ENCODE measurements at regions not wholly inside any gene's neighbourhood (a gene's known extent, or its start where the extent isn't known, plus 50 kb on each side); places are given as distances from the start of the nearest gene placed in this dataset.

- H3K36me3 ChIP-seq, result no peaks in the 10 kb centered on the region
- no peaks in the 10 kb centered on the region for H3K9me3 ChIP-seq
- DNase-seq, result peak; percentile 52
- H3K27me3 ChIP-seq, result no peaks in the 10 kb centered on the region
- H3K4me3 ChIP-seq, result no peak overlapping the region
Observed at GRCh38 chr2:57759822-57760300, 286.7 kb upstream of the VRK2 start.

- no peak for DNase-seq
- Histone ChIP-seq H3K4me3 (no peak overlapping the region), H3K9me3 (no peaks in the 10 kb centered on the region), H3K36me3 (no peaks in the 10 kb centered on the region), H3K27me3 (no peaks in the 10 kb centered on the region)
Observed at GRCh38 chr2:57760381-57760801, 286.2 kb upstream of the VRK2 start.

- Histone ChIP-seq H3K9me3 (no peaks in the 10 kb centered on the region), H3K4me3 (no peak overlapping the region), H3K27me3 (no peaks in the 10 kb centered on the region), H3K36me3 (no peaks in the 10 kb centered on the region)
- DNase-seq, result no peak
Observed at GRCh38 chr2:57776916-57777315, 269.7 kb upstream of the VRK2 start.

GRCh38 chr2:57782587-57782986 lies 264.0 kb upstream of the VRK2 start:
- no peaks in the 10 kb centered on the region for H3K27me3 ChIP-seq
- no peak overlapping the region for H3K4me3 ChIP-seq
- H3K36me3 ChIP-seq, result no peaks in the 10 kb centered on the region
- no peaks in the 10 kb centered on the region for H3K9me3 ChIP-seq
- no peak for DNase-seq

GRCh38 chr2:57793310-57793709 lies 253.3 kb upstream of the VRK2 start:
- no peaks in the 10 kb centered on the region; the same call in 1 of the 2 replicates for H3K9me3 ChIP-seq
- DNase-seq, result no peak
- H3K27me3 ChIP-seq, result no peaks in the 10 kb centered on the region
- no peaks in the 10 kb centered on the region for H3K36me3 ChIP-seq
- no peak overlapping the region for H3K4me3 ChIP-seq

GRCh38 chr2:57796527-57796926 lies 250.1 kb upstream of the VRK2 start:
- no peaks in the 10 kb centered on the region for H3K27me3 ChIP-seq
- no peak overlapping the region for H3K4me3 ChIP-seq
- no peaks in the 10 kb centered on the region for H3K36me3 ChIP-seq
- no peak for DNase-seq
- no peaks in the 10 kb centered on the region; the same call in 1 of the 2 replicates for H3K9me3 ChIP-seq

- Histone ChIP-seq H3K36me3 (no peaks in the 10 kb centered on the region), H3K9me3 (no peaks in the 10 kb centered on the region; the same call in 1 of the 2 replicates), H3K4me3 (no peak overlapping the region), H3K27me3 (no peaks in the 10 kb centered on the region)
- DNase-seq, result no peak
Observed at GRCh38 chr2:57798346-57798745, 248.3 kb upstream of the VRK2 start.

GRCh38 chr2:57802243-57802642 lies 244.4 kb upstream of the VRK2 start:
- Histone ChIP-seq H3K9me3 (no peaks in the 10 kb centered on the region; the same call in 1 of the 2 replicates), H3K36me3 (no peaks in the 10 kb centered on the region), H3K4me3 (no peak overlapping the region), H3K27me3 (no peaks in the 10 kb centered on the region)
- DNase-seq, result no peak

GRCh38 chr2:57804971-57805370 lies 241.6 kb upstream of the VRK2 start:
- Histone ChIP-seq H3K36me3 (no peaks in the 10 kb centered on the region), H3K27me3 (no peaks in the 10 kb centered on the region), H3K9me3 (no peaks in the 10 kb centered on the region), H3K4me3 (no peak overlapping the region)
- no peak for DNase-seq

GRCh38 chr2:57806449-57806968 lies 240.1 kb upstream of the VRK2 start:
- no peak for DNase-seq
- H3K9me3 ChIP-seq, result no peaks in the 10 kb centered on the region
- no peaks in the 10 kb centered on the region for H3K36me3 ChIP-seq
- no peak overlapping the region for H3K4me3 ChIP-seq
- H3K27me3 ChIP-seq, result no peaks in the 10 kb centered on the region

GRCh38 chr2:57809230-57809629 lies 237.4 kb upstream of the VRK2 start:
- no peak for DNase-seq

GRCh38 chr2:57821088-57821487 lies 225.5 kb upstream of the VRK2 start:
- Histone ChIP-seq H3K36me3 (no peaks in the 10 kb centered on the region), H3K4me3 (no peak overlapping the region), H3K9me3 (no peaks in the 10 kb centered on the region), H3K27me3 (no peaks in the 10 kb centered on the region)
- DNase-seq, result no peak

More at GRCh38 chr2:57809230-57809629, 237.4 kb upstream of the VRK2 start:
- no peaks in the 10 kb centered on the region for H3K36me3 ChIP-seq
- H3K4me3 ChIP-seq, result no peak overlapping the region
- no peaks in the 10 kb centered on the region for H3K9me3 ChIP-seq
- H3K27me3 ChIP-seq, result no peaks in the 10 kb centered on the region

GRCh38 chr2:57828221-57828620 lies 218.4 kb upstream of the VRK2 start:
- H3K9me3 ChIP-seq, result peaks cover 3% of the 10 kb centered on the region; the same call in 1 of the 2 replicates
- H3K4me3 ChIP-seq, result no peak overlapping the region
- no peaks in the 10 kb centered on the region for H3K36me3 ChIP-seq

GRCh38 chr2:57834666-57835065 lies 211.9 kb upstream of the VRK2 start:
- no peak overlapping the region for H3K4me3 ChIP-seq
- no peak for DNase-seq
- H3K9me3 ChIP-seq, result peaks cover 3% of the 10 kb centered on the region; the same call in 1 of the 2 replicates
- H3K27me3 ChIP-seq, result no peaks in the 10 kb centered on the region
- H3K36me3 ChIP-seq, result no peaks in the 10 kb centered on the region

More at GRCh38 chr2:57828221-57828620, 218.4 kb upstream of the VRK2 start:
- H3K27me3 ChIP-seq, result no peaks in the 10 kb centered on the region
- DNase-seq, result no peak

GRCh38 chr2:57842531-57842930 lies 204.1 kb upstream of the VRK2 start:
- no peaks in the 10 kb centered on the region for H3K36me3 ChIP-seq
- H3K27me3 ChIP-seq, result no peaks in the 10 kb centered on the region
- peak; percentile 24 for DNase-seq
- H3K4me3 ChIP-seq, result no peak overlapping the region
- H3K9me3 ChIP-seq, result peaks cover 2% of the 10 kb centered on the region; the same call in 1 of the 2 replicates

- Histone ChIP-seq H3K36me3 (no peaks in the 10 kb centered on the region), H3K4me3 (no peak overlapping the region), H3K27me3 (no peaks in the 10 kb centered on the region), H3K9me3 (peaks cover 2% of the 10 kb centered on the region; the same call in 1 of the 2 replicates)
- no peak for DNase-seq
Observed at GRCh38 chr2:57843158-57843557, 203.4 kb upstream of the VRK2 start.

- H3K27me3 ChIP-seq, result no peaks in the 10 kb centered on the region
- no peak for DNase-seq
- H3K9me3 ChIP-seq, result peaks cover 2% of the 10 kb centered on the region; the same call in 1 of the 2 replicates
- no peak overlapping the region for H3K4me3 ChIP-seq
- no peaks in the 10 kb centered on the region for H3K36me3 ChIP-seq
Observed at GRCh38 chr2:57848723-57849122, 197.9 kb upstream of the VRK2 start.

- Histone ChIP-seq H3K4me3 (no peak overlapping the region), H3K27me3 (no peaks in the 10 kb centered on the region), H3K36me3 (no peaks in the 10 kb centered on the region), H3K9me3 (peaks cover 2% of the 10 kb centered on the region; the same call in 1 of the 2 replicates)
- no peak for DNase-seq
Observed at GRCh38 chr2:57849843-57850242, 196.8 kb upstream of the VRK2 start.

Data from MG63 (cell line).